Choroid plexus epithelial cell (primary cell): ENCODE measurements at regions not wholly inside any gene's neighbourhood (a gene's known extent, or its start where the extent isn't known, plus 50 kb on each side); places are given as distances from the start of the nearest gene placed in this dataset.

ENCODE experiments used
- DNase-seq: peaks from one replicate; pipeline ENCODE4 v3.0.0-alpha.2; 2010; ENCODE audit warnings: low read depth
- H3K4me3 ChIP-seq: 2 replicates; pipeline ENCODE4 v1.5.1; 2011; ENCODE audit warnings: low read depth, mild to moderate bottlenecking, control low read depth, low read length, moderate library complexity
- CTCF ChIP-seq: conservative IDR thresholded peaks from 2 replicates; pipeline ENCODE4 v1.5.1; 2011; ENCODE audit warnings: low read depth, mild to moderate bottlenecking, control low read depth, inconsistent platforms, low read length, moderate library complexity

GRCh38 chr3:43879166-43879565 is 188.4 kb downstream of the ABHD5 start:
- peak; percentile 67 for TF ChIP-seq CTCF
- no peak overlapping the region for H3K4me3 ChIP-seq
- peak; percentile 55 for DNase-seq

GRCh38 chr3:43882976-43883680 is 192.4 kb downstream of the ABHD5 start:
- DNase-seq = no peak
- TF ChIP-seq CTCF = no peak
- H3K4me3 ChIP-seq = no peak overlapping the region

- no peak for DNase-seq
- no peak overlapping the region for H3K4me3 ChIP-seq
- no peak for TF ChIP-seq CTCF
These were observed 193.1 kb downstream of the ABHD5 start for GRCh38 chr3:43883729-43884396.

GRCh38 chr3:43884581-43884980 is 193.8 kb downstream of the ABHD5 start:
- no peak for DNase-seq

GRCh38 chr3:43885908-43886618 is 195.3 kb downstream of the ABHD5 start:
- no peak for TF ChIP-seq CTCF

More at GRCh38 chr3:43884581-43884980, 193.8 kb downstream of the ABHD5 start:
- TF ChIP-seq CTCF = no peak
- no peak overlapping the region for H3K4me3 ChIP-seq

GRCh38 chr3:43892061-43892460 is 201.3 kb downstream of the ABHD5 start:
- DNase-seq = no peak
- H3K4me3 ChIP-seq = no peak overlapping the region
- no peak for TF ChIP-seq CTCF

More at GRCh38 chr3:43885908-43886618, 195.3 kb downstream of the ABHD5 start:
- no peak overlapping the region for H3K4me3 ChIP-seq
- no peak for DNase-seq
